HS-5 (cell line): ENCODE measurements at regions not wholly inside any gene's neighbourhood (a gene's known extent, or its start where the extent isn't known, plus 50 kb on each side); places are given as distances from the start of the nearest gene placed in this dataset.
"Not testable (repeated sequence)": the region's sequence is repeated elsewhere in the genome, so short reads cannot be mapped to it uniquely, and the experiment has no call there.

Source experiments
- DNase-seq: peaks from one replicate; pipeline ENCODE4 v3.0.0-alpha.2; 2012; ENCODE audit warnings: low read depth

GRCh38 chr14:103186909-103187586 lies 63.8 kb downstream of the TNFAIP2 start:
- DNase-seq = no peak

- no peak for DNase-seq
These were observed 64.7 kb downstream of the TNFAIP2 start for GRCh38 chr14:103187911-103188310.

GRCh38 chr14:103188810-103189480 lies 65.7 kb downstream of the TNFAIP2 start:
- DNase-seq = no peak

- no peak for DNase-seq
These were observed 66.5 kb downstream of the TNFAIP2 start for GRCh38 chr14:103189481-103190470.

GRCh38 chr14:103190741-103191140 lies 67.5 kb downstream of the TNFAIP2 start:
- no peak for DNase-seq

- DNase-seq = no peak
These were observed 68.6 kb downstream of the TNFAIP2 start for GRCh38 chr14:103191844-103192243.

GRCh38 chr14:103192246-103192840 lies 69.1 kb downstream of the TNFAIP2 start:
- DNase-seq = no peak

- DNase-seq = not testable (repeated sequence)
These were observed 69.6 kb downstream of the TNFAIP2 start for GRCh38 chr14:103192861-103193260.

- DNase-seq = not testable (repeated sequence)
These were observed 70.2 kb downstream of the TNFAIP2 start for GRCh38 chr14:103193491-103193890.

GRCh38 chr14:103194256-103195045 lies 71.2 kb downstream of the TNFAIP2 start:
- DNase-seq = peak; percentile 56

GRCh38 chr14:103195828-103196615 lies 72.8 kb downstream of the TNFAIP2 start:
- DNase-seq = no peak

- DNase-seq = no peak
These were observed 73.5 kb downstream of the TNFAIP2 start for GRCh38 chr14:103196716-103197115.

GRCh38 chr14:103198131-103199105 lies 75.2 kb downstream of the TNFAIP2 start:
- peak; percentile 85 for DNase-seq

- DNase-seq = peak; percentile 80
These were observed 75.9 kb downstream of the TNFAIP2 start for GRCh38 chr14:103199124-103199523.

GRCh38 chr14:103201801-103202200 lies 78.5 kb downstream of the TNFAIP2 start:
- no peak for DNase-seq

GRCh38 chr14:103204852-103205540 lies 81.7 kb downstream of the TNFAIP2 start:
- DNase-seq = no peak

- no peak for DNase-seq
These were observed 82.3 kb downstream of the TNFAIP2 start for GRCh38 chr14:103205541-103205906.

- no peak for DNase-seq
These were observed 82.8 kb downstream of the TNFAIP2 start for GRCh38 chr14:103206023-103206481.
